A549 (cell line): ENCODE measurements at regions not wholly inside any gene's neighbourhood (a gene's known extent, or its start where the extent isn't known, plus 50 kb on each side); places are given as distances from the start of the nearest gene placed in this dataset.

Source experiments
- ATAC-seq, 2 experiments: fragments of 200-7000 bp in 1 of 2; fragments of >200 bp in 1 of 2; cut with Nextera tagmentation in 1 of 2; cut with Tn5 transposase in 1 of 2; 3 replicates each; pipeline versions ENCODE4 v1.8.0 to v1.9.1; 2018 to 2020; ENCODE audit warnings: mild to moderate bottlenecking in 1 of 2, moderate library complexity in 1 of 2
- CTCF ChIA-PET: fragments of 300-600 bp; sonication (Branson Sonifier 250); formaldehyde crosslinking; extraction: SDS; loops from one replicate; lab custom pipeline; 2021; ENCODE audit warnings: antibody characterized with exemption, inconsistent platforms; lab: Yijun Ruan, JAX
- POLR2A ChIA-PET: fragments of 350-600 bp; formaldehyde crosslinking; extraction: SDS; loops from one replicate; lab custom pipeline; 2021; ENCODE audit warnings: antibody characterized with exemption, inconsistent platforms; lab: Yijun Ruan, JAX
- DNase-seq, 2 experiments: peaks; one replicate each; pipeline versions ENCODE4 v3.0.0 to v3.0.0-alpha.2; 2011 to 2016; ENCODE audit warnings: low read depth in 1 of 2, low spot score in 1 of 2
- FAIRE-seq: peaks from 2 replicates; lab custom pipeline; 2011; peaks lifted over from hg19 to GRCh38; lab: Jason Lieb, UNC
- H3K27ac ChIP-seq, 2 experiments: fragments of >200 bp; sonication (Bioruptor Twin); formaldehyde crosslinking; 3 replicates each; pipeline ENCODE4 v1.5.1; 2016 to 2017
- H3K4me1 ChIP-seq: fragments of >200 bp; sonication (Bioruptor Twin); formaldehyde crosslinking; 3 replicates; pipeline ENCODE4 v1.6.1; 2016
- H3K4me2 ChIP-seq: fragments of >200 bp; sonication (Bioruptor Twin); formaldehyde crosslinking; 3 replicates; pipeline ENCODE4 v1.6.1; 2016
- H3K4me3 ChIP-seq: fragments of >200 bp; sonication (Bioruptor Twin); formaldehyde crosslinking; 3 replicates; pipeline ENCODE4 v1.5.1; 2016
- H3K9me3 ChIP-seq: fragments of >200 bp; sonication (Bioruptor Twin); formaldehyde crosslinking; 3 replicates; pipeline ENCODE4 v1.6.1; 2016
- BCL3 ChIP-seq: fragments of >200 bp; sonication (Bioruptor Twin); formaldehyde crosslinking; IDR thresholded peaks from 3 replicates; pipeline ENCODE4 v1.6.1; 2016
- BHLHE40 ChIP-seq: IDR thresholded peaks from 2 replicates; pipeline ENCODE4 v1.6.1; 2012; ENCODE audit warnings: low read depth, low read length, inconsistent platforms
- CBX8 ChIP-seq: fragments of 200-600 bp; sonication (generic); IDR thresholded peaks from 2 replicates; pipeline ENCODE4 v1.6.1; 2016
- CHD2 ChIP-seq: fragments of 150-350 bp; IDR thresholded peaks from 2 replicates; pipeline ENCODE4 v1.6.1; 2014; ENCODE audit warnings: low read length; ENCODE audit not compliant: partially characterized antibody
- CHD4 ChIP-seq: fragments of 200-600 bp; sonication (generic); IDR thresholded peaks from 2 replicates; pipeline ENCODE4 v1.6.1; 2016; ENCODE audit warnings: antibody characterized with exemption, mild to moderate bottlenecking, borderline replicate concordance
- EHF ChIP-seq: fragments of 250-450 bp; sonication (Bioruptor Pico); IDR thresholded peaks from 2 replicates; pipeline ENCODE4 v1.5.0; 2020; ENCODE audit warnings: mild to moderate bottlenecking
- FOSL2 ChIP-seq, 2 experiments: fragments of 450-650 bp in 1 of 2; fragments of >200 bp in 1 of 2; sonication (Bioruptor Twin) in 1 of 2; formaldehyde crosslinking; IDR thresholded peaks; 2 replicates each; pipeline versions ENCODE4 v1.5.0 to v1.6.1; 2016 to 2020; ENCODE audit warnings: mild to moderate bottlenecking in 1 of 2, moderate library complexity in 1 of 2
- GATA3 ChIP-seq: IDR thresholded peaks from 2 replicates; pipeline ENCODE4 v1.6.1; 2012; ENCODE audit warnings: borderline replicate concordance
- HEYL ChIP-seq: fragments of 250-450 bp; sonication (Bioruptor Pico); IDR thresholded peaks from 2 replicates; pipeline ENCODE4 v1.8.0; 2021; ENCODE audit warnings: mild to moderate bottlenecking, moderate library complexity
- HOXA7 ChIP-seq: fragments of 250-450 bp; sonication (Bioruptor Pico); IDR thresholded peaks from 2 replicates; pipeline ENCODE4 v1.5.0; 2020; ENCODE audit warnings: mild to moderate bottlenecking, moderate library complexity
- HOXB13 ChIP-seq: fragments of 250-450 bp; sonication (Bioruptor Pico); IDR thresholded peaks from 2 replicates; pipeline ENCODE4 v1.5.0; 2020; ENCODE audit warnings: low read depth, mild to moderate bottlenecking, moderate library complexity
- HOXB5 ChIP-seq: fragments of 250-450 bp; sonication (Bioruptor Pico); IDR thresholded peaks from 2 replicates; pipeline ENCODE4 v1.5.0; 2020; ENCODE audit warnings: mild to moderate bottlenecking, moderate library complexity
- JUN ChIP-seq, 2 experiments: fragments of >200 bp; sonication (Bioruptor Twin); formaldehyde crosslinking; IDR thresholded peaks; 2 replicates in 1 of 2; 3 replicates in 1 of 2; pipeline ENCODE4 v1.6.1; 2016 to 2017
- JUNB ChIP-seq: fragments of >200 bp; sonication (Bioruptor Twin); formaldehyde crosslinking; IDR thresholded peaks from 2 replicates; pipeline ENCODE4 v1.6.1; 2016
- MAX ChIP-seq: IDR thresholded peaks from 2 replicates; pipeline ENCODE4 v1.6.1; 2012
- NFE2L2 ChIP-seq: fragments of 150-350 bp; conservative IDR thresholded peaks from 2 replicates; pipeline ENCODE4 v1.6.1; 2014; ENCODE audit warnings: low read length
- NPAS2 ChIP-seq: fragments of 250-450 bp; sonication (Bioruptor Pico); IDR thresholded peaks from 2 replicates; pipeline ENCODE4 v1.8.0; 2022; ENCODE audit warnings: mild to moderate bottlenecking, moderate library complexity, borderline replicate concordance
- POLR2A ChIP-seq: IDR thresholded peaks from 2 replicates; pipeline ENCODE4 v1.6.1; 2012; ENCODE audit warnings: mild to moderate bottlenecking, low read length
- POLR2AphosphoS2 ChIP-seq: conservative IDR thresholded peaks from 2 replicates; pipeline ENCODE4 v1.6.1; 2012; ENCODE audit warnings: low read length, improper control_type of control experiment, inconsistent platforms
- RARB ChIP-seq: fragments of 250-450 bp; sonication (Bioruptor Pico); IDR thresholded peaks from 2 replicates; pipeline ENCODE4 v1.8.0; 2021; ENCODE audit warnings: mild to moderate bottlenecking, moderate library complexity
- RCOR1 ChIP-seq: fragments of 150-350 bp; IDR thresholded peaks from 2 replicates; pipeline ENCODE4 v1.6.1; 2014; ENCODE audit warnings: antibody characterized with exemption, low read length, low read depth
- SREBF2 ChIP-seq: fragments of 450-650 bp; IDR thresholded peaks from 2 replicates; pipeline ENCODE4 v1.6.1; 2014; ENCODE audit warnings: mild to moderate bottlenecking, moderate library complexity
- TFCP2L1 ChIP-seq: fragments of 250-450 bp; sonication (Bioruptor Pico); IDR thresholded peaks from 2 replicates; pipeline ENCODE4 v1.5.0; 2021; ENCODE audit warnings: mild to moderate bottlenecking
- USF2 ChIP-seq: fragments of 450-650 bp; IDR thresholded peaks from 2 replicates; pipeline ENCODE4 v1.6.1; 2014; ENCODE audit warnings: antibody characterized with exemption
- WGBS: methylation state at CpG from one replicate; pipeline ENCODE4 v1.1.6; 2017; ENCODE audit errors: missing lambda C conversion rate; 5-methylcytosine and 5-hydroxymethylcytosine counted together

GRCh38 chr18:6547476-6547875 is 132.8 kb upstream of the L3MBTL4 start:
- WGBS = 3% methylated on average over 1 of the region's 1 CpG
- no peaks in the 10 kb centered on the region for H3K9me3 ChIP-seq
- no peaks in the 10 kb centered on the region for H3K4me1 ChIP-seq
- no peak overlapping the region for H3K4me2 ChIP-seq
- TF ChIP-seq POLR2A (no peak), NFE2L2 (no peak), JUN (IDR thresholded peaks at IDR 0.05) (no peak), USF2 (no peak), TFCP2L1 (CRISPR knock-in tag) (no peak), POLR2AphosphoS2 (no peak), JUNB (no peak), SREBF2 (no peak), MAX (no peak), BHLHE40 (no peak), RARB (no peak), HOXB5 (CRISPR knock-in tag) (no peak), CHD4 (no peak), HOXA7 (CRISPR knock-in tag) (no peak), EHF (no peak), NPAS2 (CRISPR knock-in tag) (no peak), RCOR1 (no peak), CHD2 (no peak), HOXB13 (no peak), BCL3 (no peak)
- ATAC-seq (no peak), DNase-seq (no peak), FAIRE-seq (no peak)
- ChIA-PET POLR2A (no interaction called here), CTCF (interaction anchor here (2.3 kb wide), 1 partner anchor 339 kb away, joined by 9 read pairs; no protein-coding TSS in a partner anchor)
- no peak overlapping the region for H3K27ac ChIP-seq
- no peak overlapping the region for H3K4me3 ChIP-seq

- FAIRE-seq (no peak), DNase-seq (no peak)
These were observed 138.7 kb upstream of the L3MBTL4 start for GRCh38 chr18:6553234-6553900.

GRCh38 chr18:6557057-6557769 is 142.5 kb upstream of the L3MBTL4 start:
- H3K9me3 ChIP-seq = no peaks in the 10 kb centered on the region
- no peak for FAIRE-seq
- no peak for TF ChIP-seq HOXB13
- TF ChIP-seq GATA3 = no peak
- TF ChIP-seq HEYL = no peak
- TF ChIP-seq CBX8 = no peak
- no peak for DNase-seq
- ChIA-PET POLR2A (no interaction called here), CTCF (interaction anchor here (0.8 to 1.1 kb wide), 2 partner anchors 17 to 329 kb away, joined by 3 read pairs; no protein-coding TSS in a partner anchor)
- H3K4me2 ChIP-seq = no peak overlapping the region
- H3K27ac ChIP-seq = no peak overlapping the region
- H3K4me3 ChIP-seq = no peak overlapping the region
- 52% methylated on average over 18 of the region's 18 CpGs for WGBS
- no peaks in the 10 kb centered on the region for H3K4me1 ChIP-seq
- no peak for ATAC-seq

More at GRCh38 chr18:6553234-6553900, 138.7 kb upstream of the L3MBTL4 start:
- Histone ChIP-seq H3K4me3 (no peak overlapping the region), H3K9me3 (no peaks in the 10 kb centered on the region), H3K4me1 (no peaks in the 10 kb centered on the region), H3K27ac (no peak overlapping the region), H3K4me2 (no peak overlapping the region)
- TF ChIP-seq GATA3 (no peak), FOSL2 (IDR thresholded peaks at IDR 0.05) (no peak), FOSL2 (CRISPR knock-in tag; IDR thresholded peaks at IDR 0.05) (peak; percentile 55)
- ATAC-seq = no peak
- WGBS = 12% methylated on average over 3 of the region's 3 CpGs
- POLR2A ChIA-PET = no interaction called here
- CTCF ChIA-PET = no interaction called here
